ENCODE measurements at regions not wholly inside any gene's neighbourhood (a gene's known extent, or its start where the extent isn't known, plus 50 kb on each side); places are given as distances from the start of the nearest gene placed in this dataset.

DNA sequence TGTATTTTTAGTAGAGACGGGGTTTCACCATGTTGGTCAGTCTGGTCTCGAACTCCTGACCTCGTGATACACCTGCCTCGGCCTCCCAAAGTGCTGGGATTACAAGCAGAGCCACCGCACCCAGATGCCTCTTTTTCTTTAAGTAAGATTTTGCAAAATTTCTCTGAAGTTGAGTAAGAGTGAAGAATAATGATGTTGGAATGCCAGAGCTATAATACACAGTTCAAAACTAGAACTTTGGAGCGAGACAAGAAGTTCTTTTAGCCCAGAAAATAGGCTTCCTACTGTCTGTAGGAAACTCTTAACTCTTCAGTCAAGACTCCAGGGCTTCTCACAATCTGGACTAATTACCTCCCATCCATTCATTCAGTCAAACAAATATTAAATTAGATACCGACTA lies 51.4 kb downstream of the MARCHF4 start:
- TF ChIP-seq, protein P1, sequence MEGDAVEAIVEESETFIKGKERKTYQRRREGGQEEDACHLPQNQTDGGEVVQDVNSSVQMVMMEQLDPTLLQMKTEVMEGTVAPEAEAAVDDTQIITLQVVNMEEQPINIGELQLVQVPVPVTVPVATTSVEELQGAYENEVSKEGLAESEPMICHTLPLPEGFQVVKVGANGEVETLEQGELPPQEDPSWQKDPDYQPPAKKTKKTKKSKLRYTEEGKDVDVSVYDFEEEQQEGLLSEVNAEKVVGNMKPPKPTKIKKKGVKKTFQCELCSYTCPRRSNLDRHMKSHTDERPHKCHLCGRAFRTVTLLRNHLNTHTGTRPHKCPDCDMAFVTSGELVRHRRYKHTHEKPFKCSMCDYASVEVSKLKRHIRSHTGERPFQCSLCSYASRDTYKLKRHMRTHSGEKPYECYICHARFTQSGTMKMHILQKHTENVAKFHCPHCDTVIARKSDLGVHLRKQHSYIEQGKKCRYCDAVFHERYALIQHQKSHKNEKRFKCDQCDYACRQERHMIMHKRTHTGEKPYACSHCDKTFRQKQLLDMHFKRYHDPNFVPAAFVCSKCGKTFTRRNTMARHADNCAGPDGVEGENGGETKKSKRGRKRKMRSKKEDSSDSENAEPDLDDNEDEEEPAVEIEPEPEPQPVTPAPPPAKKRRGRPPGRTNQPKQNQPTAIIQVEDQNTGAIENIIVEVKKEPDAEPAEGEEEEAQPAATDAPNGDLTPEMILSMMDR (optimal IDR thresholded peaks at IDR 0.05 in 1 of 3, IDR thresholded peaks at IDR 0.05 in 1 of 3, conservative IDR thresholded peaks at IDR 0.05 in 1 of 3; ENCODE audit: extremely low read depth in 1 of 3, insufficient read depth in 2 of 3, low read length in 3 of 3): no peak
- no peak for TF ChIP-seq EZH2 (IDR thresholded peaks at IDR 0.05; ENCODE audit: low read length)

Data from keratinocyte (primary cell).